ENCODE measurements at regions not wholly inside any gene's neighbourhood (a gene's known extent, or its start where the extent isn't known, plus 50 kb on each side); places are given as distances from the start of the nearest gene placed in this dataset.

- Histone ChIP-seq H3K4me3 (ENCODE audit: low read length) (peak overlapping the region; percentile 51), H3K27me3 (replicated peaks; ENCODE audit: insufficient read depth, low read length) (no peaks in the 10 kb centered on the region), H3K79me2 (ENCODE audit: low read length) (no peaks in the 10 kb centered on the region), H3K4me2 (ENCODE audit: low read depth, low read length) (peak overlapping the region; percentile 81), H3K4me1 (ENCODE audit: low read length) (peaks cover 19% of the 10 kb centered on the region), H3F3A (ENCODE audit: insufficient read depth, low read length) (peaks cover 10% of the 10 kb centered on the region; the same call in 1 of the 2 replicates), H3K9ac (ENCODE audit: low read length) (peak overlapping the region; percentile 7; the same call in 1 of the 2 replicates), H2AFZ (ENCODE audit: low read length) (peak overlapping the region; percentile 82), H3K36me3 (replicated peaks; ENCODE audit: insufficient read depth, low read length) (no peaks in the 10 kb centered on the region), H3K27ac (ENCODE audit: low read length) (peak overlapping the region; percentile 42; the same call in 1 of the 2 replicates), H4K20me1 (ENCODE audit: insufficient read depth, low read length) (no peaks in the 10 kb centered on the region), H3K9me3 (replicated peaks; ENCODE audit: insufficient read depth, low read length) (no peaks in the 10 kb centered on the region), H3K9me2 (replicated peaks; ENCODE audit: insufficient read depth, low read length) (no peaks in the 10 kb centered on the region)
- TF ChIP-seq EZH2phosphoT487 (IDR thresholded peaks at IDR 0.05; ENCODE audit: low read length) (no peak), EZH2 (optimal IDR thresholded peaks at IDR 0.05; ENCODE audit: low read depth, low read length) (no peak), CTCF (IDR thresholded peaks at IDR 0.05; ENCODE audit: low read length) (no peak)
- no peak for DNase-seq
Measured at GRCh38 chr18:57975805-57976204, 68.2 kb upstream of the NEDD4L start.

GRCh38 chr18:57974585-57975265 is 69.3 kb upstream of the NEDD4L start:
- TF ChIP-seq CTCF (IDR thresholded peaks at IDR 0.05; ENCODE audit: low read length) (no peak), EZH2phosphoT487 (IDR thresholded peaks at IDR 0.05; ENCODE audit: low read length) (no peak)
- peaks cover 13% of the 10 kb centered on the region for H3K4me1 ChIP-seq (ENCODE audit: low read length)
- no peaks in the 10 kb centered on the region for H3K36me3 ChIP-seq (replicated peaks; ENCODE audit: insufficient read depth, low read length)
- no peaks in the 10 kb centered on the region for H3K9me2 ChIP-seq (replicated peaks; ENCODE audit: insufficient read depth, low read length)
- no peak overlapping the region for H3K9ac ChIP-seq (ENCODE audit: low read length)
- no peak overlapping the region for H3K27ac ChIP-seq (ENCODE audit: low read length)
- H3K9me3 ChIP-seq (replicated peaks; ENCODE audit: insufficient read depth, low read length): no peaks in the 10 kb centered on the region
- DNase-seq: no peak
- peaks cover 10% of the 10 kb centered on the region; the same call in 1 of the 2 replicates for H3F3A ChIP-seq (ENCODE audit: insufficient read depth, low read length)
- no peak overlapping the region for H3K4me3 ChIP-seq (ENCODE audit: low read length)
- H3K79me2 ChIP-seq (ENCODE audit: low read length): no peaks in the 10 kb centered on the region
- no peak overlapping the region for H3K4me2 ChIP-seq (ENCODE audit: low read depth, low read length)
- H3K27me3 ChIP-seq (replicated peaks; ENCODE audit: insufficient read depth, low read length): no peaks in the 10 kb centered on the region
- H4K20me1 ChIP-seq (ENCODE audit: insufficient read depth, low read length): no peaks in the 10 kb centered on the region
- H2AFZ ChIP-seq (ENCODE audit: low read length): no peak overlapping the region

GRCh38 chr18:57973889-57974288 is 70.1 kb upstream of the NEDD4L start:
- Histone ChIP-seq H3K9ac (ENCODE audit: low read length) (no peak overlapping the region), H3K4me2 (ENCODE audit: low read depth, low read length) (no peak overlapping the region), H3K4me3 (ENCODE audit: low read length) (no peak overlapping the region), H3K79me2 (ENCODE audit: low read length) (no peaks in the 10 kb centered on the region), H3K9me2 (replicated peaks; ENCODE audit: insufficient read depth, low read length) (no peaks in the 10 kb centered on the region), H3K27ac (ENCODE audit: low read length) (no peak overlapping the region), H2AFZ (ENCODE audit: low read length) (no peak overlapping the region), H3K4me1 (ENCODE audit: low read length) (peaks cover 13% of the 10 kb centered on the region), H4K20me1 (ENCODE audit: insufficient read depth, low read length) (no peaks in the 10 kb centered on the region), H3K9me3 (replicated peaks; ENCODE audit: insufficient read depth, low read length) (no peaks in the 10 kb centered on the region), H3K27me3 (replicated peaks; ENCODE audit: insufficient read depth, low read length) (no peaks in the 10 kb centered on the region), H3F3A (ENCODE audit: insufficient read depth, low read length) (peaks cover 10% of the 10 kb centered on the region; the same call in 1 of the 2 replicates), H3K36me3 (replicated peaks; ENCODE audit: insufficient read depth, low read length) (no peaks in the 10 kb centered on the region)
- DNase-seq: no peak
- TF ChIP-seq EZH2phosphoT487 (IDR thresholded peaks at IDR 0.05; ENCODE audit: low read length) (no peak), EZH2 (optimal IDR thresholded peaks at IDR 0.05; ENCODE audit: low read depth, low read length) (no peak), CTCF (IDR thresholded peaks at IDR 0.05; ENCODE audit: low read length) (no peak)
